ENCODE measurements at regions not wholly inside any gene's neighbourhood (a gene's known extent, or its start where the extent isn't known, plus 50 kb on each side); places are given as distances from the start of the nearest gene placed in this dataset.
A peak's percentile ranks its signal among the peaks of the same experiment; 100 is the strongest.

DNA sequence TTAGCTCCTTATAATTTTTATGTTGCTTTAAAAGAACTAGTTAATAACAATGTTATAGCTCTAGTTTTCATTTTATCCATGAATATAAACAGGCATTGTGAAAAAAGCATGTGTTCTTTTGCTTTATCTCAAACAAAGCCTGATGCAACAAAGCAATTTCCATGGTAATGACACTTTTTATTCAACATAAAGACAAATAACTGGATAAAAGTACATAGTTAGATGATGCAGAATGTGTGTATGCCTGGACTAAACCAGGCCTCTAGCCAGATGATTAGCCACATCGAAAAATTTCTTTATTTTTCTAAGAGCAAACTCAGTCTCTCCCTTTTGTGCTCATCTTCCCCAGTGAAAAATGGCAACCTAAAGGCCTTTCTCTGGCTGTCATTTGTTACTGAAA is 125.6 kb upstream of the TARS1 start:
- peak overlapping the region; percentile 14; the same call in 1 of the 2 replicates for H2AFZ ChIP-seq
- H4K20me1 ChIP-seq (ENCODE audit: insufficient read depth) = no peaks in the 10 kb centered on the region
- peak; percentile 38 for DNase-seq
- in situ Hi-C loops (cut with MboI) = no loop called here
- H3F3A ChIP-seq (ENCODE audit: insufficient read depth) = peaks cover 84% of the 10 kb centered on the region
- no peak overlapping the region for H3K9ac ChIP-seq
- no peaks in the 10 kb centered on the region for H3K79me2 ChIP-seq (ENCODE audit: insufficient read depth)
- H3K9me2 ChIP-seq (ENCODE audit: insufficient read depth) = no peaks in the 10 kb centered on the region
- no peak for TF ChIP-seq EZH2 (IDR thresholded peaks at IDR 0.05; ENCODE audit: insufficient read depth, poor library complexity, severe bottlenecking)
- TF ChIP-seq EZH2phosphoT487 (IDR thresholded peaks at IDR 0.05; ENCODE audit: insufficient read depth, low read depth) = no peak
- 96 to 98% methylated on average over 1 of the region's 1 CpG for WGBS, 2 experiments (ENCODE audit: low coverage in 1 of 2, low lambda C conversion rate in 2 of 2, missing lambda C conversion rate in 2 of 2)
- peak overlapping the region; percentile 55 for H3K27ac ChIP-seq
- no peak overlapping the region for H3K4me3 ChIP-seq
- H3K27me3 ChIP-seq (replicated peaks; ENCODE audit: insufficient read depth) = no peaks in the 10 kb centered on the region
- no peaks in the 10 kb centered on the region for H3K36me3 ChIP-seq (ENCODE audit: low read depth)
- H3K4me2 ChIP-seq (ENCODE audit: unreplicated experiment) = no peak overlapping the region
- no peaks in the 10 kb centered on the region for H3K9me3 ChIP-seq (ENCODE audit: low read depth)
- peaks cover 81% of the 10 kb centered on the region for H3K4me1 ChIP-seq (ENCODE audit: insufficient read depth)

DNA sequence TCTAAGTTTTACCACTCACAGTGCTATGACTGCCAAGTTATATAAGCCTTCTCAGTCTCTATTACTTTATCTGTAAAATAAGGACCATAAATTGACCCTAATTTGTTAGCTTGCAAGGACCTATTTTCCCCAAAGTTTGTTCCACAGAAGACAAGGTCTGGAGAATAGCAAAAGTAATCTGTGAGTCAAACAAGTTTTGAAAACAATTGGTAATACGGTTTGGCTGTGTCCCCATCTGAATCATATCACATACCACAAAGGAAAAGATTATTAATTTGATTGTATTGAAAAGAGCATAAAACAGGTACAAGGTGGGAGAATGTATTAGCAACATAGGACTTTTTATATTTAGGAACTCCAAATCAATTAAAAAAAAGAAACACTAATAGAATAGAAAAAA is 124.0 kb upstream of the TARS1 start:
- Histone ChIP-seq H3K36me3 (ENCODE audit: low read depth) (no peaks in the 10 kb centered on the region), H3K9me2 (ENCODE audit: insufficient read depth) (no peaks in the 10 kb centered on the region), H3K27ac (peak overlapping the region; percentile 55), H3K27me3 (replicated peaks; ENCODE audit: insufficient read depth) (no peaks in the 10 kb centered on the region), H3K9me3 (ENCODE audit: low read depth) (no peaks in the 10 kb centered on the region), H4K20me1 (ENCODE audit: insufficient read depth) (no peaks in the 10 kb centered on the region), H3K79me2 (ENCODE audit: insufficient read depth) (no peaks in the 10 kb centered on the region), H2AFZ (no peak overlapping the region), H3K4me3 (no peak overlapping the region), H3K4me2 (ENCODE audit: unreplicated experiment) (no peak overlapping the region), H3F3A (ENCODE audit: insufficient read depth) (peaks cover 81% of the 10 kb centered on the region), H3K4me1 (ENCODE audit: insufficient read depth) (peaks cover 82% of the 10 kb centered on the region), H3K9ac (no peak overlapping the region)
- TF ChIP-seq EZH2phosphoT487 (IDR thresholded peaks at IDR 0.05; ENCODE audit: insufficient read depth, low read depth) (no peak), EZH2 (IDR thresholded peaks at IDR 0.05; ENCODE audit: insufficient read depth, poor library complexity, severe bottlenecking) (no peak)
- 19 to 21% methylated on average over 1 of the region's 1 CpG for WGBS, 2 experiments (ENCODE audit: low coverage in 1 of 2, low lambda C conversion rate in 2 of 2, missing lambda C conversion rate in 2 of 2)
- peak; percentile 65 for DNase-seq
- in situ Hi-C loops (cut with MboI) = no loop called here

DNA sequence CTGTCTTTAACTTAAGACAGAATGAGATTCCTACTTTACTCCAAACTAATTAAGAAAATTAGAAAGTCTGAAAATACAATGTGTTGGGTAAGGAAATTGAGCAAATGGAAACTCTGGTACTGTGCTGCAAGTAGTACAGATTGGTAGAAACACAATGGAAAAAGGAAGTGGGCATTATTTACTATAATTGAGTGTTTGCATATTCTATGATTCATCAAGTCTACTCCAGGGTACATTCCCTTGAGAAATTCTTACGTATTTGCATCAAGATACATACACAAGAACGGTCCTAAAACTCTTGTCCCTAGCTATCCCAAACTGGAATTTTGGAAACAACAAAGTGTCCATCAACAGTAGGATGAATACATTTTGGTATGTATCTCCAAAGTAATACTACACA is 123.5 kb upstream of the TARS1 start:
- WGBS, 2 experiments (ENCODE audit: low coverage in 1 of 2, low lambda C conversion rate in 2 of 2, missing lambda C conversion rate in 2 of 2) = 82 to 86% methylated on average over 2 of the region's 2 CpGs
- Histone ChIP-seq H4K20me1 (ENCODE audit: insufficient read depth) (no peaks in the 10 kb centered on the region), H3K4me1 (ENCODE audit: insufficient read depth) (peaks cover 81% of the 10 kb centered on the region), H3K9me2 (ENCODE audit: insufficient read depth) (no peaks in the 10 kb centered on the region), H2AFZ (no peak overlapping the region), H3K9ac (no peak overlapping the region), H3K4me2 (ENCODE audit: unreplicated experiment) (no peak overlapping the region), H3K27me3 (replicated peaks; ENCODE audit: insufficient read depth) (no peaks in the 10 kb centered on the region), H3F3A (ENCODE audit: insufficient read depth) (peaks cover 79% of the 10 kb centered on the region), H3K36me3 (ENCODE audit: low read depth) (no peaks in the 10 kb centered on the region), H3K79me2 (ENCODE audit: insufficient read depth) (no peaks in the 10 kb centered on the region), H3K27ac (peak overlapping the region; percentile 55; the same call in 1 of the 2 replicates), H3K4me3 (no peak overlapping the region), H3K9me3 (ENCODE audit: low read depth) (no peaks in the 10 kb centered on the region)
- DNase-seq = peak; percentile 18
- in situ Hi-C loops (cut with MboI) = no loop called here
- no peak for TF ChIP-seq EZH2phosphoT487 (IDR thresholded peaks at IDR 0.05; ENCODE audit: insufficient read depth, low read depth)
- no peak for TF ChIP-seq EZH2 (IDR thresholded peaks at IDR 0.05; ENCODE audit: insufficient read depth, poor library complexity, severe bottlenecking)

DNA sequence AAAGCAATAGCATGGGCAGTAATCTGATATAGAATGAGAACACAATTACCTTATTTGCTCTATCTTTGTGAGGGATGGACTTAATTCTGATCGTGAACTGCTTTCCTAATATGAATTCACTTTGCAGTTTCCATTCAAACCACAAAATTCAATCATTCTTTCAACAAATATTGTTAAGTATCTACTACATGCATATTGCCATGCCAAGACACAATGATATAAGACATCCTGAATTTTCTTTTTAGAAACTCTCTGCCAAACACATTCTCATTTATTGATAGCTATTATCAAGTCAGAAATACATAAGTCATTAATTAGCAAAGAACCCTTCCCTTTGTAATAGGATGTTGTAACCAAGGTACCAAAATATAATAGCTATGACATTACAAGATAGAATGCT is 121.6 kb upstream of the TARS1 start:
- H3K4me1 ChIP-seq (ENCODE audit: insufficient read depth) = peaks cover 69% of the 10 kb centered on the region
- H3K9ac ChIP-seq = peak overlapping the region; percentile 73
- in situ Hi-C loops (cut with MboI) = no loop called here
- H3K4me2 ChIP-seq (ENCODE audit: unreplicated experiment) = peak overlapping the region; percentile 23
- H3K27ac ChIP-seq = peak overlapping the region; percentile 97
- 11 to 16% methylated on average over 1 of the region's 1 CpG for WGBS, 2 experiments (ENCODE audit: low coverage in 1 of 2, low lambda C conversion rate in 2 of 2, missing lambda C conversion rate in 2 of 2)
- peak; percentile 45 for DNase-seq
- no peaks in the 10 kb centered on the region for H3K9me3 ChIP-seq (ENCODE audit: low read depth)
- H3K9me2 ChIP-seq (ENCODE audit: insufficient read depth) = no peaks in the 10 kb centered on the region
- TF ChIP-seq EZH2phosphoT487 (IDR thresholded peaks at IDR 0.05; ENCODE audit: insufficient read depth, low read depth) = no peak
- no peak for TF ChIP-seq EZH2 (IDR thresholded peaks at IDR 0.05; ENCODE audit: insufficient read depth, poor library complexity, severe bottlenecking)
- H3K36me3 ChIP-seq (ENCODE audit: low read depth) = no peaks in the 10 kb centered on the region
- H3K79me2 ChIP-seq (ENCODE audit: insufficient read depth) = no peaks in the 10 kb centered on the region
- no peaks in the 10 kb centered on the region for H4K20me1 ChIP-seq (ENCODE audit: insufficient read depth)
- no peak overlapping the region for H3K4me3 ChIP-seq
- H2AFZ ChIP-seq = peak overlapping the region; percentile 59
- H3K27me3 ChIP-seq (replicated peaks; ENCODE audit: insufficient read depth) = no peaks in the 10 kb centered on the region
- H3F3A ChIP-seq (ENCODE audit: insufficient read depth) = peaks cover 62% of the 10 kb centered on the region

GRCh38 chr5:33319841-33320240 is 120.9 kb upstream of the TARS1 start:
- peak; percentile 44 for DNase-seq
- peak overlapping the region; percentile 59 for H2AFZ ChIP-seq
- 14 to 29% methylated on average over 1 of the region's 1 CpG for WGBS, 2 experiments (ENCODE audit: low coverage in 1 of 2, low lambda C conversion rate in 2 of 2, missing lambda C conversion rate in 2 of 2)
- no peak overlapping the region for H3K4me3 ChIP-seq
- no peaks in the 10 kb centered on the region for H4K20me1 ChIP-seq (ENCODE audit: insufficient read depth)
- H3K9me2 ChIP-seq (ENCODE audit: insufficient read depth) = no peaks in the 10 kb centered on the region
- H3K4me1 ChIP-seq (ENCODE audit: insufficient read depth) = peaks cover 66% of the 10 kb centered on the region
- peak overlapping the region; percentile 73 for H3K9ac ChIP-seq
- no peaks in the 10 kb centered on the region for H3K27me3 ChIP-seq (replicated peaks; ENCODE audit: insufficient read depth)
- in situ Hi-C loops (cut with MboI) = no loop called here
- TF ChIP-seq EZH2 (IDR thresholded peaks at IDR 0.05; ENCODE audit: insufficient read depth, poor library complexity, severe bottlenecking) (no peak), EZH2phosphoT487 (IDR thresholded peaks at IDR 0.05; ENCODE audit: insufficient read depth, low read depth) (no peak)
- no peaks in the 10 kb centered on the region for H3K79me2 ChIP-seq (ENCODE audit: insufficient read depth)
- no peaks in the 10 kb centered on the region for H3K36me3 ChIP-seq (ENCODE audit: low read depth)
- peak overlapping the region; percentile 23 for H3K4me2 ChIP-seq (ENCODE audit: unreplicated experiment)
- H3F3A ChIP-seq (ENCODE audit: insufficient read depth) = peaks cover 62% of the 10 kb centered on the region
- H3K27ac ChIP-seq = peak overlapping the region; percentile 97
- no peaks in the 10 kb centered on the region for H3K9me3 ChIP-seq (ENCODE audit: low read depth)
